ENCODE measurements at regions not wholly inside any gene's neighbourhood (a gene's known extent, or its start where the extent isn't known, plus 50 kb on each side); places are given as distances from the start of the nearest gene placed in this dataset.

DNA sequence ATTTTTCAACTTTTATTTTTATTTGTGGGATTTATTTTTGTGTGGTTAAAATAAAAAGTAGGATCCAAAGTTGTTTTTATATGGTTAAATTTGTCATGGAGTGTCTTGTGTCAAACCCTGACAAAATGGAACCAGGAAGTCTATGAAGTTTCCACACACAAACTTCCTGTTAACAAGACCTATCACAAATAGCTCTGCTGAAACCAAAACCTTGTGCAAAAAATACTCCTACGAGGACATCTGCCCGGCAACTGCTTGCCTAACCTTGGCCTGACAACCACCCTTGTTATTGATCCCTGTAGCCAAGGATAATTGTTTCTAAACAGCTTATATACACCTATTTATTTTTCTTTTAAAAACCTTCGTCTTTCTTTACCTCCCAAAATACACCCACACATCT lies 389.6 kb downstream of the TRIB2 start:
- TF ChIP-seq ZFP36 (IDR thresholded peaks at IDR 0.05; ENCODE audit: borderline replicate concordance, partially characterized antibody) (no peak), EP300 (IDR thresholded peaks at IDR 0.05) (no peak), NFE2L2 (conservative IDR thresholded peaks at IDR 0.05; ENCODE audit: low read length) (no peak), POLR2A (IDR thresholded peaks at IDR 0.05; ENCODE audit: low read length) (no peak), ZNF302 (CRISPR knock-in tag; IDR thresholded peaks at IDR 0.05) (no peak)
- TF ChIP-seq, protein P1, sequence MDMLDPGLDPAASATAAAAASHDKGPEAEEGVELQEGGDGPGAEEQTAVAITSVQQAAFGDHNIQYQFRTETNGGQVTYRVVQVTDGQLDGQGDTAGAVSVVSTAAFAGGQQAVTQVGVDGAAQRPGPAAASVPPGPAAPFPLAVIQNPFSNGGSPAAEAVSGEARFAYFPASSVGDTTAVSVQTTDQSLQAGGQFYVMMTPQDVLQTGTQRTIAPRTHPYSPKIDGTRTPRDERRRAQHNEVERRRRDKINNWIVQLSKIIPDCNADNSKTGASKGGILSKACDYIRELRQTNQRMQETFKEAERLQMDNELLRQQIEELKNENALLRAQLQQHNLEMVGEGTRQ (IDR thresholded peaks at IDR 0.05): no peak
- TF ChIP-seq, protein P2, sequence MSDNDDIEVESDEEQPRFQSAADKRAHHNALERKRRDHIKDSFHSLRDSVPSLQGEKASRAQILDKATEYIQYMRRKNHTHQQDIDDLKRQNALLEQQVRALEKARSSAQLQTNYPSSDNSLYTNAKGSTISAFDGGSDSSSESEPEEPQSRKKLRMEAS (IDR thresholded peaks at IDR 0.05): no peak
- TF ChIP-seq, protein P3, sequence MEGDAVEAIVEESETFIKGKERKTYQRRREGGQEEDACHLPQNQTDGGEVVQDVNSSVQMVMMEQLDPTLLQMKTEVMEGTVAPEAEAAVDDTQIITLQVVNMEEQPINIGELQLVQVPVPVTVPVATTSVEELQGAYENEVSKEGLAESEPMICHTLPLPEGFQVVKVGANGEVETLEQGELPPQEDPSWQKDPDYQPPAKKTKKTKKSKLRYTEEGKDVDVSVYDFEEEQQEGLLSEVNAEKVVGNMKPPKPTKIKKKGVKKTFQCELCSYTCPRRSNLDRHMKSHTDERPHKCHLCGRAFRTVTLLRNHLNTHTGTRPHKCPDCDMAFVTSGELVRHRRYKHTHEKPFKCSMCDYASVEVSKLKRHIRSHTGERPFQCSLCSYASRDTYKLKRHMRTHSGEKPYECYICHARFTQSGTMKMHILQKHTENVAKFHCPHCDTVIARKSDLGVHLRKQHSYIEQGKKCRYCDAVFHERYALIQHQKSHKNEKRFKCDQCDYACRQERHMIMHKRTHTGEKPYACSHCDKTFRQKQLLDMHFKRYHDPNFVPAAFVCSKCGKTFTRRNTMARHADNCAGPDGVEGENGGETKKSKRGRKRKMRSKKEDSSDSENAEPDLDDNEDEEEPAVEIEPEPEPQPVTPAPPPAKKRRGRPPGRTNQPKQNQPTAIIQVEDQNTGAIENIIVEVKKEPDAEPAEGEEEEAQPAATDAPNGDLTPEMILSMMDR (IDR thresholded peaks at IDR 0.05): no peak

All from A549 (cell line).